BJ (cell line): ENCODE measurements at regions not wholly inside any gene's neighbourhood (a gene's known extent, or its start where the extent isn't known, plus 50 kb on each side); places are given as distances from the start of the nearest gene placed in this dataset.
"Not testable (repeated sequence)": the region's sequence is repeated elsewhere in the genome, so short reads cannot be mapped to it uniquely, and the experiment has no call there.

Experiments
- CTCF ChIA-PET: fragments of 350-600 bp; formaldehyde crosslinking; extraction: SDS; loops from one replicate; lab custom pipeline; 2021; ENCODE audit warnings: antibody characterized with exemption, inconsistent platforms; lab: Yijun Ruan, JAX
- POLR2A ChIA-PET: fragments of 300-600 bp; sonication (Branson Sonifier 250); formaldehyde crosslinking; extraction: SDS; loops from one replicate; lab custom pipeline; 2021; ENCODE audit warnings: antibody characterized with exemption; lab: Charles Lee
- DNase-seq: peaks from one replicate; pipeline ENCODE4 v3.0.0-alpha.2; 2011; ENCODE audit warnings: low read depth
- H3K27me3 ChIP-seq: 2 replicates; pipeline ENCODE4 v1.6.0; 2011; ENCODE audit warnings: low read length; ENCODE audit not compliant: control insufficient read depth, insufficient read depth
- H3K36me3 ChIP-seq: 2 replicates; pipeline ENCODE4 v1.5.1; 2011; ENCODE audit warnings: low read length; ENCODE audit not compliant: control insufficient read depth, insufficient read depth
- H3K4me3 ChIP-seq: 2 replicates; pipeline ENCODE4 v1.5.1; 2011; ENCODE audit warnings: low read depth, mild to moderate bottlenecking, control low read depth, low read length
- TF ChIP-seq, protein P1 (sequence below): IDR thresholded peaks from 2 replicates; pipeline ENCODE4 v1.5.1; 2011; ENCODE audit warnings: low read depth, mild to moderate bottlenecking, control low read depth, inconsistent platforms, low read length, moderate library complexity; ENCODE audit not compliant: insufficient read depth

DNA sequence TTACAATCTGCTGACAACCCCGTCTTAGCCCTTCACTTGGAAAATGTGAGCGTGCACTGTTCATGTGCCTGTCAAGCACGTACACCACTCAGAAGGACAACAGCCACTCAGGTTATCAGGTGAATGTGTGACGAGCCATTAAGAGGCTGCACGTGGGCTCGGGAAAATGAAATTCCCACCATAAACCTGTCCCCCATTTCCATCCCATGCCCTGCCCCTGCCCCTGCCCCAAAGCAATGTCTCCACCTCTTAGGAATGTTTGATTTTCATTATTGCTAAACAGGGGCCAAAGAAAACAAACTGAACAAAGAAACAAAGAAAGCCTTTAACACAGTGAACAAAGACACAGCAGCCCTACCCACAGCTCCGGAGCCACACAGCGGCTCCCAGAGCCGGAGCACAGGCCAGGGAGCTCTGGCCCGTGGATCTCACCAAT is 90.5 kb downstream of the TMEM18 start:
- POLR2A ChIA-PET = no interaction called here

DNA sequence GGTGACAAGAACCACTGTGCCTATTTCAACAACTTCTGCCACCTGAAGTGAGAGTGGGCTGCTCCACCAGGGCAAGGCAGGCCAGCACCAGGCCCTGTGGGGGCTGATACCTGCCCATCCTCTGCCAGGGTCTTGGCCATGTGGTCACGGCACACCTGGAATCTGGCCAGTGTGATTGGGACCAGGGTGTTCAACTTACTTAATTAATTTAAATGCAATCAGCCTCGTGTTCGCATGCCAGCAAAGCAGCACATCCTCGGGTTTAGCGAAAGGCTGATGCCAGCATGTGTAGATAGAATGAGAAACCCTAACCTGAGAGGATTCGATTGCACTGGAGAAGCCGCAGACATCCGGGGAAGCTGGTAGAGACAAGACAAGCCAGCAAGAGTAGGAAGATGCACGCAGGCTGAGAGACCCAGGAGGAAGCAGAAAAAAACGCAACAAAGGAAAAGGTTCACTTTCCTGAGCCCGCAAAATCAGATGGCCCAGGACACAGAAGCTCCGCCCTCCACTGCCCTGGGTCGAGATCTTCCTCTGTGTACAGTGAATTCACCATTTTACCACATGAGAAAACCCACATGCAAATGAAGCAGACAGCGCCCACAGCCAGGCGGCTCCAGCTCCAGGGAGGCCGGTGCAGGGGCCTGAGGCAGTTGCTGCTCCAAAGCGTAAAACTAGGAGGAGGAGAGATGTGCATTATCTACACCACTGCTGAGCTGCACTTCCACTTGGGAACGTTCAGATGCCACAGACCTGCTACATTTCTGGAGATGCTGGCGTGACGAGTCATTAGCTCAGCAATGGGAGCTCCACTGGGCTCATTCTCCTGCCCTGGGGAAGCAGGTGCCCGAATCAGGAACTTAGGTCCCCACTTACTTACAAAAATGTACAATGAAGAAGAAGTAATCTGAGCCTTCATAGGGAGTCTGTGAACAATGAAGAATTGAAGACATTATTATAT is 92.1 kb downstream of the TMEM18 start:
- CTCF ChIA-PET = no interaction called here
- POLR2A ChIA-PET = no interaction called here
- TF ChIP-seq, protein P1, sequence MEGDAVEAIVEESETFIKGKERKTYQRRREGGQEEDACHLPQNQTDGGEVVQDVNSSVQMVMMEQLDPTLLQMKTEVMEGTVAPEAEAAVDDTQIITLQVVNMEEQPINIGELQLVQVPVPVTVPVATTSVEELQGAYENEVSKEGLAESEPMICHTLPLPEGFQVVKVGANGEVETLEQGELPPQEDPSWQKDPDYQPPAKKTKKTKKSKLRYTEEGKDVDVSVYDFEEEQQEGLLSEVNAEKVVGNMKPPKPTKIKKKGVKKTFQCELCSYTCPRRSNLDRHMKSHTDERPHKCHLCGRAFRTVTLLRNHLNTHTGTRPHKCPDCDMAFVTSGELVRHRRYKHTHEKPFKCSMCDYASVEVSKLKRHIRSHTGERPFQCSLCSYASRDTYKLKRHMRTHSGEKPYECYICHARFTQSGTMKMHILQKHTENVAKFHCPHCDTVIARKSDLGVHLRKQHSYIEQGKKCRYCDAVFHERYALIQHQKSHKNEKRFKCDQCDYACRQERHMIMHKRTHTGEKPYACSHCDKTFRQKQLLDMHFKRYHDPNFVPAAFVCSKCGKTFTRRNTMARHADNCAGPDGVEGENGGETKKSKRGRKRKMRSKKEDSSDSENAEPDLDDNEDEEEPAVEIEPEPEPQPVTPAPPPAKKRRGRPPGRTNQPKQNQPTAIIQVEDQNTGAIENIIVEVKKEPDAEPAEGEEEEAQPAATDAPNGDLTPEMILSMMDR = no peak
- Histone ChIP-seq H3K27me3 (no peaks in the 10 kb centered on the region), H3K4me3 (no peak overlapping the region), H3K36me3 (no peaks in the 10 kb centered on the region)
- no peak for DNase-seq

More for the DNA sequence above, 90.5 kb downstream of the TMEM18 start:
- Histone ChIP-seq H3K4me3 (no peak overlapping the region), H3K27me3 (no peaks in the 10 kb centered on the region), H3K36me3 (no peaks in the 10 kb centered on the region)
- no peak for DNase-seq
- CTCF ChIA-PET = no interaction called here
- TF ChIP-seq, protein P1 = no peak

DNA sequence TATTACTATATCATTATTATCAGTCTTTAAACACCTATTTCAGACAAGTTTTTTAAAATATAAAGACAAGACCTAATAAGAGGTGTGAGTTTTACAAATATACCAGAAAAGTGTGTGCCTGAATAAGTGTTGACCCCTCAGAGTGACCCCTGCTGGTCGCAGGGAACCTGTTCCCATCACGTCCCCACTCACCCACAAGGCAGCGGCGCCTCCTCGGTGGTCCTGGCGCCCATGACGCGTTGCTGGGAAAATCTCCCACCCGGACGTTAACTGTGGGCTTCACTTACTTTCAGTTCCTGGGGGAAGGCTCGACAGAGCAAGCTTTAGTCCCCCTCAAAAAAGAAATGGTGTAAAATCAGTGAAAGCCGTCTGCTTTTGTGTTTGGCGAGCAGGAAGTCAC is 93.5 kb downstream of the TMEM18 start:
- ChIA-PET POLR2A (no interaction called here), CTCF (no interaction called here)

DNA sequence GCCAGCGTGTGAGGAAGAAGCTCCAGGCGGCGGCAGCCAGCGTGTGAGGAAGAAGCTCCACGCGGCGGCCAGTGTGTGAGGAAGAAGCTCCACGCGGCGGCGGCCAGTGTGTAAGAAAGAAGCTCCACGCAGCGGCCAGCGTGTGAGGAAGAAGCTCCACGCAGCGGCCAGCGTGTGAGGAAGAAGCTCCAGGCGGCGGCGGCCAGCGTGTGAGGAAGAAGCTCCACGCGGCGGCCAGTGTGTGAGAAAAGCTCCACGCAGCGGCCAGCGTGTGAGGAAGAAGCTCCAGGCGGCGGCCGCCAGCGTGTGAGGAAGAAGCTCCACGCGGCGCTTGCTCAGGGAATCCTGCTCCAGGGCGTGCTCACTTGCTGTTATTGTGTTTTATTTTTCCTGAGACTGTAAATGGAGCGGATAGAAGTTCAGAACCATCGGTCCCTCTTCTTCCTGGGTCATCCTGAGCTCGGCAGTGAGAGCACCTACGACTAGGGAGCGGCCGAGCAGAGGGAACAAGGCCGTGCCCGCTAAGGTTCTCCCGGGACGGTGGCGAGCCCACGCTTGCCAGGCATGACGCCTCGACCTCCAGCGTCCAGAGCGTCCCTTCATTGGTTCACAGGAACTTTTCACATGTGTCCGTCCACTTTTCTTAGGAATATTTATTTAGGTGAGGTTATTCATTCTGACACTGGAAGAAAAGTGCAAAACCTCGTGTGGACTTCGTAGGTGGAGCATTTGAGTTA is 94.2 kb downstream of the TMEM18 start:
- no peaks in the 10 kb centered on the region for H3K36me3 ChIP-seq
- ChIA-PET POLR2A (no interaction called here), CTCF (interaction anchor here (0.6 to 1.5 kb wide), 2 partner anchors 9 to 45 kb away, joined by 3 to 4 read pairs; no protein-coding TSS in a partner anchor)
- DNase-seq = no peak
- TF ChIP-seq, protein P1 = no peak
- no peaks in the 10 kb centered on the region for H3K27me3 ChIP-seq
- H3K4me3 ChIP-seq = no peak overlapping the region

More for the DNA sequence above, 93.5 kb downstream of the TMEM18 start:
- Histone ChIP-seq H3K36me3 (no peaks in the 10 kb centered on the region), H3K4me3 (no peak overlapping the region), H3K27me3 (no peaks in the 10 kb centered on the region)
- TF ChIP-seq, protein P1 = no peak
- DNase-seq = no peak

DNA sequence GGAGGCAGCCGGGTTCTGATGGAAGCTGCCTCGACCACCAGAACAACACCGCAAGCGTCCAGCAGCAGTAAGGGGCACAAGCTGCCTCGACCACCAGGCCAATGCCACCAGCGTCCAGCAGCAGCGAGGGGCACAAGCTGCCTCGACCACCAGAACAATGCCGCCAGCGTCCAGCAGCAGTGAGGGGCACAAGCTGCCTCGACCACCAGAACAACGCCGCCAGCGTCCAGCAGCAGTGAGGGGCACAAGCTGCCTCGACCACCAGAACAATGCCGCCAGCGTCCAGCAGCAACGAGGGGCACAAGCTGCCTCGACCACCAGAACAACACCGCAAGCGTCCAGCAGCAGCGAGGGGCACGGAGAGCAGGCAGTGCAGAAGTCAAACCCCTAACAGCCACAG is 94.9 kb downstream of the TMEM18 start:
- CTCF ChIA-PET = interaction anchor here (1.5 kb wide), 1 partner anchor 9 kb away, joined by 3 read pairs; no protein-coding TSS in a partner anchor

More for the DNA sequence above, 94.9 kb downstream of the TMEM18 start:
- DNase-seq, H3K36me3 ChIP-seq, H3K4me3 ChIP-seq, H3K27me3 ChIP-seq, POLR2A ChIA-PET: not testable (repeated sequence)
